Caco-2 (cell line): ENCODE measurements at regions not wholly inside any gene's neighbourhood (a gene's known extent, or its start where the extent isn't known, plus 50 kb on each side); places are given as distances from the start of the nearest gene placed in this dataset.

Experiments used
- BruUV-seq: library from RNA; stranded (reverse); fragments of 400-500 nt; replicated peaks from 2 replicates; lab custom pipeline; 2021; lab: Mats Ljungman, UMichigan
- CTCF ChIA-PET: fragments of 300-600 bp; sonication (Branson Sonifier 250); formaldehyde crosslinking; loops from one replicate; lab custom pipeline; 2022; ENCODE audit warnings: antibody characterized with exemption; lab: Charles Lee
- POLR2A ChIA-PET: fragments of 300-600 bp; sonication (Branson Sonifier 250); formaldehyde crosslinking; loops from one replicate; lab custom pipeline; 2022; ENCODE audit warnings: antibody characterized with exemption; lab: Charles Lee
- DNase-seq, 2 experiments: peaks; one replicate each; pipeline versions ENCODE4 v3.0.0 to v3.0.0-alpha.2; 2020 to 2022
- H3K27me3 ChIP-seq: replicated peaks from 2 replicates; pipeline ENCODE4 v1.6.0; 2011; ENCODE audit warnings: low read length; ENCODE audit not compliant: control insufficient read depth, insufficient read depth
- H3K36me3 ChIP-seq: 2 replicates; pipeline ENCODE4 v1.5.1; 2011; ENCODE audit warnings: low read length; ENCODE audit not compliant: control insufficient read depth, insufficient read depth
- H3K4me1 ChIP-seq: fragments of 250-450 bp; sonication (Bioruptor Pico); 2 replicates; pipeline ENCODE4 v1.5.1; 2020; ENCODE audit warnings: mild to moderate bottlenecking
- H3K4me3 ChIP-seq: 2 replicates; pipeline ENCODE4 v1.5.1; 2011; ENCODE audit warnings: low read depth, mild to moderate bottlenecking, control low read depth, low read length
- H3K9me3 ChIP-seq: fragments of 250-450 bp; sonication (Bioruptor Pico); 2 replicates; pipeline ENCODE4 v1.5.1; 2020; ENCODE audit warnings: mild to moderate bottlenecking, moderate library complexity
- H3K27ac Mint-ChIP-seq: one replicate; pipeline ENCODE4 v1.8.0; 2022; ENCODE audit warnings: mixed read lengths; ENCODE audit not compliant: unreplicated experiment
- H3K27me3 Mint-ChIP-seq: one replicate; pipeline ENCODE4 v1.8.0; 2022; ENCODE audit warnings: mixed read lengths; ENCODE audit not compliant: insufficient read depth, unreplicated experiment
- H3K36me3 Mint-ChIP-seq: one replicate; pipeline ENCODE4 v1.8.0; 2022; ENCODE audit warnings: mild to moderate bottlenecking, mixed read lengths; ENCODE audit not compliant: insufficient read depth, unreplicated experiment
- H3K4me1 Mint-ChIP-seq: one replicate; pipeline ENCODE4 v1.8.0; 2022; ENCODE audit warnings: low read depth, mixed read lengths; ENCODE audit not compliant: unreplicated experiment
- H3K4me3 Mint-ChIP-seq: one replicate; pipeline ENCODE4 v1.8.0; 2022; ENCODE audit warnings: mild to moderate bottlenecking, moderate library complexity, mixed read lengths; ENCODE audit not compliant: unreplicated experiment
- H3K9me3 Mint-ChIP-seq: one replicate; pipeline ENCODE4 v1.8.0; 2022; ENCODE audit warnings: mixed read lengths; ENCODE audit not compliant: unreplicated experiment
- CTCF ChIP-seq, 2 experiments: fragments of 200-600 bp in 1 of 2; IDR thresholded peaks; 1 replicate in 1 of 2; 2 replicates in 1 of 2; pipeline versions ENCODE4 v1.5.1 to v1.8.0; 2011 to 2022; ENCODE audit warnings: antibody characterized with exemption in 1 of 2, control low read depth in 1 of 2, inconsistent platforms in 1 of 2, low read depth in 1 of 2, low read length in 1 of 2, mild to moderate bottlenecking in 1 of 2, moderate library complexity in 1 of 2; ENCODE audit not compliant: insufficient read depth in 1 of 2, severe bottlenecking in 1 of 2, unreplicated experiment in 1 of 2
- intact Hi-C: fragments of 100-400 bp; cut with micrococcal nuclease; formaldehyde crosslinking; loops from one replicate; pipeline ENCODE4 v1.10.0; 2022; ENCODE audit not compliant: unreplicated experiment

GRCh38 chr4:123623611-123624010 lies 227.0 kb downstream of the SPRY1 start:
- Mint-ChIP-seq H3K9me3 (peaks cover 9% of the 10 kb centered on the region), H3K36me3 (no peaks in the 10 kb centered on the region), H3K4me1 (peaks cover 14% of the 10 kb centered on the region), H3K4me3 (no peak overlapping the region), H3K27me3 (no peaks in the 10 kb centered on the region), H3K27ac (no peak overlapping the region)
- ChIA-PET CTCF (no interaction called here), POLR2A (no interaction called here)
- no peaks in the 10 kb centered on the region for H3K36me3 ChIP-seq
- peaks cover 14% of the 10 kb centered on the region for H3K4me1 ChIP-seq
- H3K9me3 ChIP-seq: no peaks in the 10 kb centered on the region
- no peaks in the 10 kb centered on the region for H3K27me3 ChIP-seq
- TF ChIP-seq CTCF (IDR thresholded peaks at IDR 0.05; ENCODE audit: insufficient read depth in 1 of 2, low read depth in 1 of 2, low read length in 1 of 2, severe bottlenecking in 1 of 2, unreplicated experiment in 1 of 2): no peak
- no peak for DNase-seq
- intact Hi-C loops: no loop called here
- no peak overlapping the region for H3K4me3 ChIP-seq
- no TSS peak for BruUV-seq

- Mint-ChIP-seq H3K9me3 (peaks cover 7% of the 10 kb centered on the region), H3K36me3 (no peaks in the 10 kb centered on the region), H3K27ac (no peak overlapping the region), H3K4me3 (no peak overlapping the region), H3K27me3 (no peaks in the 10 kb centered on the region), H3K4me1 (peaks cover 6% of the 10 kb centered on the region)
- intact Hi-C loops: no loop called here
- H3K27me3 ChIP-seq: no peaks in the 10 kb centered on the region
- POLR2A ChIA-PET: no interaction called here
- no peaks in the 10 kb centered on the region for H3K9me3 ChIP-seq
- no peak for DNase-seq
- H3K36me3 ChIP-seq: no peaks in the 10 kb centered on the region
- no TSS peak for BruUV-seq
- H3K4me1 ChIP-seq: peaks cover 4% of the 10 kb centered on the region; the same call in 1 of the 2 replicates
- H3K4me3 ChIP-seq: no peak overlapping the region
- CTCF ChIA-PET: no interaction called here
- TF ChIP-seq CTCF (IDR thresholded peaks at IDR 0.05; ENCODE audit: insufficient read depth in 1 of 2, low read depth in 1 of 2, low read length in 1 of 2, severe bottlenecking in 1 of 2, unreplicated experiment in 1 of 2): no peak
Measured at GRCh38 chr4:123624959-123625358, 228.4 kb downstream of the SPRY1 start.

GRCh38 chr4:123628288-123628687 lies 231.7 kb downstream of the SPRY1 start:
- intact Hi-C loops: no loop called here
- ChIA-PET CTCF (no interaction called here), POLR2A (no interaction called here)
- no peaks in the 10 kb centered on the region for H3K36me3 Mint-ChIP-seq
- H3K4me1 Mint-ChIP-seq: no peaks in the 10 kb centered on the region
- no peak overlapping the region for H3K27ac Mint-ChIP-seq
- no peak overlapping the region for H3K4me3 Mint-ChIP-seq
- Histone ChIP-seq H3K36me3 (no peaks in the 10 kb centered on the region), H3K4me3 (no peak overlapping the region), H3K27me3 (no peaks in the 10 kb centered on the region), H3K4me1 (no peaks in the 10 kb centered on the region), H3K9me3 (no peaks in the 10 kb centered on the region)
- BruUV-seq: no TSS peak
- no peaks in the 10 kb centered on the region for H3K9me3 Mint-ChIP-seq
- DNase-seq: no peak
- no peaks in the 10 kb centered on the region for H3K27me3 Mint-ChIP-seq
- no peak for TF ChIP-seq CTCF (IDR thresholded peaks at IDR 0.05; ENCODE audit: insufficient read depth in 1 of 2, low read depth in 1 of 2, low read length in 1 of 2, severe bottlenecking in 1 of 2, unreplicated experiment in 1 of 2)
